K562 (cell line): ENCODE measurements at regions not wholly inside any gene's neighbourhood (a gene's known extent, or its start where the extent isn't known, plus 50 kb on each side); places are given as distances from the start of the nearest gene placed in this dataset.

ENCODE experiments used
- ATAC-seq: fragments of 200-7000 bp; cut with Tn5 transposase; 3 replicates; pipeline ENCODE4 v1.9.1; 2020; ENCODE audit warnings: moderate library complexity
- BruUV-seq: library from RNA; stranded (reverse); fragments of 400-500 nt; replicated peaks from 2 replicates; lab custom pipeline; 2021; lab: Mats Ljungman, UMichigan
- CTCF ChIA-PET: fragments of 300-600 bp; formaldehyde crosslinking; extraction: SDS; loops from one replicate; lab custom pipeline; 2021; ENCODE audit warnings: low intra/inter-chr PET ratio; lab: Yijun Ruan, JAX
- POLR2A ChIA-PET: fragments of 300-600, 350-650 bp; sonication (Branson Sonifier 250); formaldehyde crosslinking; extraction: SDS; loops from one replicate; lab custom pipeline; 2021; ENCODE audit warnings: antibody characterized with exemption, inconsistent platforms; lab: Yijun Ruan, JAX
- DNase-seq, 4 experiments: peaks; one replicate each; pipeline versions ENCODE4 v3.0.0 to v3.0.0-alpha.2; 2011 to 2018; ENCODE audit warnings: low spot score in 3 of 4, mixed read lengths in 3 of 4; ENCODE audit errors: extremely low read depth in 1 of 4
- FAIRE-seq: peaks from 2 replicates; lab custom pipeline; 2011; peaks lifted over from hg19 to GRCh38; lab: Jason Lieb, UNC
- H2AFZ ChIP-seq: 2 replicates; pipeline ENCODE4 v1.6.0; 2011; ENCODE audit warnings: low read depth, low read length, control low read depth, inconsistent platforms
- H3K27ac ChIP-seq: fragments of 200-600 bp; 3 replicates; pipeline ENCODE4 v1.8.0; 2011; ENCODE audit warnings: low read depth, mild to moderate bottlenecking, control low read depth, inconsistent platforms, low read length, moderate library complexity, mixed read lengths; ENCODE audit errors: extremely low read depth
- H3K27me3 ChIP-seq, 2 experiments: fragments of 300-600 bp in 1 of 2; 2 replicates in 1 of 2; 3 replicates in 1 of 2; pipeline versions ENCODE4 v1.6.0 to v1.8.0; 2011; ENCODE audit warnings: inconsistent platforms in 2 of 2, low read length in 2 of 2, mild to moderate bottlenecking in 1 of 2, mixed read lengths in 1 of 2, moderate library complexity in 1 of 2; ENCODE audit not compliant: control insufficient read depth in 2 of 2, insufficient read depth in 2 of 2
- H3K36me3 ChIP-seq: fragments of 300-600 bp; 3 replicates; pipeline ENCODE4 v1.8.0; 2011; ENCODE audit warnings: mild to moderate bottlenecking, low read length, inconsistent platforms; ENCODE audit not compliant: control insufficient read depth, insufficient read depth
- H3K4me1 ChIP-seq, 2 experiments: fragments of 200-600 bp in 1 of 2; replicated peaks in 1 of 2; 2 replicates in 1 of 2; 3 replicates in 1 of 2; pipeline versions ENCODE4 v1.5.1 to v1.8.0; 2011; ENCODE audit warnings: inconsistent platforms in 2 of 2, low read length in 2 of 2, mild to moderate bottlenecking in 1 of 2, mixed read lengths in 1 of 2, moderate library complexity in 1 of 2; ENCODE audit not compliant: control insufficient read depth in 2 of 2, insufficient read depth in 2 of 2
- H3K4me2 ChIP-seq: 2 replicates; pipeline ENCODE4 v1.6.1; 2011; ENCODE audit warnings: low read length, control low read depth, inconsistent platforms, mixed read lengths; ENCODE audit not compliant: insufficient read depth
- H3K4me3 ChIP-seq: fragments of 200-600 bp; sonication (generic), shearing (Covaris generic); 2 replicates; pipeline ENCODE4 v1.5.1; 2016; ENCODE audit warnings: control low read depth, inconsistent platforms
- H3K79me2 ChIP-seq: fragments of 200-600 bp; 3 replicates; pipeline ENCODE4 v1.8.0; 2011; ENCODE audit warnings: low read length, inconsistent platforms; ENCODE audit not compliant: control insufficient read depth, insufficient read depth
- H3K9ac ChIP-seq, 2 experiments: 2 replicates each; pipeline versions ENCODE4 v1.6.0 to v1.6.1; 2011; ENCODE audit warnings: low read depth in 2 of 2, low read length in 2 of 2, control low read depth in 1 of 2, inconsistent platforms in 1 of 2, mild to moderate bottlenecking in 1 of 2, mixed read lengths in 1 of 2; ENCODE audit not compliant: insufficient read depth in 1 of 2
- H3K9me1 ChIP-seq: one replicate; pipeline ENCODE4 v1.6.0; 2011; ENCODE audit warnings: inconsistent platforms, mild to moderate bottlenecking, low read length, moderate library complexity; ENCODE audit not compliant: control insufficient read depth, insufficient read depth
- H3K9me3 ChIP-seq: replicated peaks from 2 replicates; pipeline ENCODE4 v1.5.1; 2011; ENCODE audit warnings: low read depth, low read length, inconsistent platforms; ENCODE audit not compliant: control insufficient read depth, insufficient read depth
- H4K20me1 ChIP-seq: replicated peaks from 2 replicates; pipeline ENCODE4 v1.6.1; 2011; ENCODE audit warnings: low read length, inconsistent platforms, mixed read lengths; ENCODE audit not compliant: control insufficient read depth, insufficient read depth
- BCL6 ChIP-seq: fragments of 250-450 bp; sonication (Bioruptor Pico); IDR thresholded peaks from 2 replicates; pipeline ENCODE4 v1.4.0; 2020
- CBFA2T3 ChIP-seq: fragments of 450-650 bp; IDR thresholded peaks from 2 replicates; pipeline ENCODE4 v1.6.1; 2017
- ETS2 ChIP-seq: IDR thresholded peaks from 2 replicates; pipeline ENCODE4 v1.6.1; 2016; ENCODE audit warnings: borderline replicate concordance, missing genetic modification characterization, mild to moderate bottlenecking, moderate library complexity, missing compliant biosample characterization; ENCODE audit not compliant: poor library complexity, severe bottlenecking
- IRF2 ChIP-seq: sonication (generic); formaldehyde crosslinking; IDR thresholded peaks from 2 replicates; pipeline ENCODE4 v1.8.1; 2022; ENCODE audit warnings: mild to moderate bottlenecking, missing genetic modification reagents
- MAFF ChIP-seq: IDR thresholded peaks from 2 replicates; pipeline ENCODE4 v1.6.1; 2012; ENCODE audit warnings: low read length, improper control_type of control experiment
- MITF ChIP-seq: IDR thresholded peaks from 2 replicates; pipeline ENCODE4 v1.6.1; 2014; ENCODE audit warnings: antibody characterized with exemption
- NCOA1 ChIP-seq: fragments of 450-650 bp; IDR thresholded peaks from 2 replicates; pipeline ENCODE4 v1.6.1; 2016; ENCODE audit warnings: low read depth
- NFXL1 ChIP-seq: fragments of 450-650 bp; formaldehyde crosslinking; IDR thresholded peaks from 2 replicates; pipeline ENCODE4 v1.4.0; 2021; ENCODE audit warnings: mild to moderate bottlenecking
- PURB ChIP-seq: sonication (generic); formaldehyde crosslinking; IDR thresholded peaks from 2 replicates; pipeline ENCODE4 v1.9.0; 2021; ENCODE audit warnings: low read depth, mild to moderate bottlenecking, missing genetic modification reagents
- RAD21 ChIP-seq, 2 experiments: fragments of 250-450 bp in 1 of 2; fragments of 450-650 bp in 1 of 2; sonication (Bioruptor Pico) in 1 of 2; formaldehyde crosslinking in 1 of 2; IDR thresholded peaks in 1 of 2; conservative IDR thresholded peaks in 1 of 2; 2 replicates each; pipeline versions ENCODE4 v1.4.0 to v1.8.0; 2020 to 2022; ENCODE audit warnings: mild to moderate bottlenecking in 2 of 2, moderate library complexity in 1 of 2
- SMC3 ChIP-seq: conservative IDR thresholded peaks from 2 replicates; pipeline ENCODE4 v1.6.1; 2011; ENCODE audit warnings: low read depth, low read length, improper control_type of control experiment; ENCODE audit not compliant: insufficient read depth
- TGIF2 ChIP-seq: sonication (generic); formaldehyde crosslinking; IDR thresholded peaks from 2 replicates; pipeline ENCODE4 v1.8.1; 2022; ENCODE audit warnings: mild to moderate bottlenecking, missing genetic modification reagents, moderate library complexity
- ZKSCAN1 ChIP-seq: fragments of 150-350 bp; IDR thresholded peaks from 2 replicates; pipeline ENCODE4 v1.6.1; 2016; ENCODE audit warnings: low read depth, low read length
- WGBS: fragments of 100-300 bp; shearing (Covaris generic); methylation state at CpG from one replicate; pipeline ENCODE4 v1.1.6; 2016; ENCODE audit warnings: low coverage, mixed read lengths; ENCODE audit not compliant: insufficient coverage; ENCODE audit errors: missing lambda C conversion rate; 5-methylcytosine and 5-hydroxymethylcytosine counted together
- in situ Hi-C: fragments of 300-500 bp; cut with MboI; formaldehyde crosslinking; loops from 4 replicates; pipeline ENCODE4 v1.15.0; 2018; ENCODE audit warnings: inconsistent platforms, mixed read lengths
- intact Hi-C: fragments of 100-400 bp; cut with micrococcal nuclease; formaldehyde crosslinking; loops from 2 replicates; pipeline ENCODE4 v1.14.2; 2022
- TF ChIP-seq, protein P1 (sequence below): sonication (generic); formaldehyde crosslinking; IDR thresholded peaks from 2 replicates; pipeline ENCODE4 v1.9.0; 2022; ENCODE audit warnings: mild to moderate bottlenecking, missing genetic modification reagents
- TF ChIP-seq, protein P2 (sequence below): fragments of 450-650 bp; IDR thresholded peaks from 2 replicates; pipeline ENCODE4 v1.6.1; 2018; ENCODE audit warnings: mild to moderate bottlenecking, low read depth; ENCODE audit not compliant: partially characterized antibody
- TF ChIP-seq, protein P3 (sequence below): sonication (generic); formaldehyde crosslinking; IDR thresholded peaks from 2 replicates; pipeline ENCODE4 v1.4.0; 2020; ENCODE audit warnings: mild to moderate bottlenecking, missing genetic modification reagents

DNA sequence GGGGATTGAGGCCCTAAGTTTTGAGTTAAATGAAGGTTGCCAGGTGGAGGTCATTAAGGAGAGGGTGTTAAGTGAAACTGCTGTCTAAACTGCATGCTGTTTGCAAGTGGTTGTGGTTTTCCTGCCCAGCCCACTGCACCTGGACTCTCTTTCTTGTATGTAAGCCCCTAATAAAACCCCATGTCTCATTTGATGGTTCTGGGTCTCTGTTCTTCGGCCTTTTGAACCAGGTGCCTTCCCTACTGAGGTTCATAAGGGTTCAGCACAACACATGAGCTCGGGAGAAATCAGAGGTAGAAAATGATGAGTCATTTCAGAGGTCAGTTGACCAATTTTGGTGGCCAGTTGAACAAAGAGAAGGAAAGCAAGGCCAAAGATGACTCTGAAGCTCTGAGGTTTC, 382.5 kb downstream of the RPS29 start:
- CTCF ChIA-PET: no interaction called here

More for the DNA sequence above, 382.5 kb downstream of the RPS29 start:
- no TSS peak for BruUV-seq
- Histone ChIP-seq H3K4me2 (no peak overlapping the region), H3K4me3 (no peak overlapping the region), H3K9ac (no peak overlapping the region), H4K20me1 (no peaks in the 10 kb centered on the region), H3K9me1 (no peaks in the 10 kb centered on the region), H3K9me3 (no peaks in the 10 kb centered on the region), H3K27me3 (no peaks in the 10 kb centered on the region), H3K36me3 (no peaks in the 10 kb centered on the region), H3K27ac (no peak overlapping the region), H2AFZ (no peak overlapping the region), H3K79me2 (no peaks in the 10 kb centered on the region), H3K4me1 (no peaks in the 10 kb centered on the region)
- DNase-seq (no peak), FAIRE-seq (no peak), ATAC-seq (no peak)
- TF ChIP-seq TGIF2 (CRISPR knock-in tag) (no peak), IRF2 (CRISPR knock-in tag) (no peak), NFXL1 (CRISPR knock-in tag) (no peak), MAFF (no peak), MITF (no peak), BCL6 (no peak), RAD21 (CRISPR knock-in tag; conservative IDR thresholded peaks at IDR 0.05 in 1 of 2, IDR thresholded peaks at IDR 0.05 in 1 of 2) (no peak), CBFA2T3 (no peak), ETS2 (no peak), NCOA1 (no peak), SMC3 (no peak), ZKSCAN1 (no peak), PURB (CRISPR knock-in tag) (no peak)
- TF ChIP-seq, protein P1, sequence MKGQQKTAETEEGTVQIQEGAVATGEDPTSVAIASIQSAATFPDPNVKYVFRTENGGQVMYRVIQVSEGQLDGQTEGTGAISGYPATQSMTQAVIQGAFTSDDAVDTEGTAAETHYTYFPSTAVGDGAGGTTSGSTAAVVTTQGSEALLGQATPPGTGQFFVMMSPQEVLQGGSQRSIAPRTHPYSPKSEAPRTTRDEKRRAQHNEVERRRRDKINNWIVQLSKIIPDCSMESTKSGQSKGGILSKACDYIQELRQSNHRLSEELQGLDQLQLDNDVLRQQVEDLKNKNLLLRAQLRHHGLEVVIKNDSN (CRISPR knock-in tag): no peak
- TF ChIP-seq, protein P2, sequence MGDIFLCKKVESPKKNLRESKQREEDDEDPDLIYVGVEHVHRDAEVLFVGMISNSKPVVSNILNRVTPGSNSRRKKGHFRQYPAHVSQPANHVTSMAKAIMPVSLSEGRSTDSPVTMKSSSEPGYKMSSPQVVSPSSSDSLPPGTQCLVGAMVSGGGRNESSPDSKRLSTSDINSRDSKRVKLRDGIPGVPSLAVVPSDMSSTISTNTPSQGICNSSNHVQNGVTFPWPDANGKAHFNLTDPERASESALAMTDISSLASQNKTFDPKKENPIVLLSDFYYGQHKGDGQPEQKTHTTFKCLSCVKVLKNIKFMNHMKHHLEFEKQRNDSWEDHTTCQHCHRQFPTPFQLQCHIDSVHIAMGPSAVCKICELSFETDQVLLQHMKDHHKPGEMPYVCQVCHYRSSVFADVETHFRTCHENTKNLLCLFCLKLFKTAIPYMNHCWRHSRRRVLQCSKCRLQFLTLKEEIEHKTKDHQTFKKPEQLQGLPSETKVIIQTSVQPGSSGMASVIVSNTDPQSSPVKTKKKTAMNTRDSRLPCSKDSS: no peak
- TF ChIP-seq, protein P3, sequence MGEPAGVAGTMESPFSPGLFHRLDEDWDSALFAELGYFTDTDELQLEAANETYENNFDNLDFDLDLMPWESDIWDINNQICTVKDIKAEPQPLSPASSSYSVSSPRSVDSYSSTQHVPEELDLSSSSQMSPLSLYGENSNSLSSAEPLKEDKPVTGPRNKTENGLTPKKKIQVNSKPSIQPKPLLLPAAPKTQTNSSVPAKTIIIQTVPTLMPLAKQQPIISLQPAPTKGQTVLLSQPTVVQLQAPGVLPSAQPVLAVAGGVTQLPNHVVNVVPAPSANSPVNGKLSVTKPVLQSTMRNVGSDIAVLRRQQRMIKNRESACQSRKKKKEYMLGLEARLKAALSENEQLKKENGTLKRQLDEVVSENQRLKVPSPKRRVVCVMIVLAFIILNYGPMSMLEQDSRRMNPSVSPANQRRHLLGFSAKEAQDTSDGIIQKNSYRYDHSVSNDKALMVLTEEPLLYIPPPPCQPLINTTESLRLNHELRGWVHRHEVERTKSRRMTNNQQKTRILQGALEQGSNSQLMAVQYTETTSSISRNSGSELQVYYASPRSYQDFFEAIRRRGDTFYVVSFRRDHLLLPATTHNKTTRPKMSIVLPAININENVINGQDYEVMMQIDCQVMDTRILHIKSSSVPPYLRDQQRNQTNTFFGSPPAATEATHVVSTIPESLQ (CRISPR knock-in tag): no peak
- WGBS: 0% methylated on average over 2 of the region's 2 CpGs
- POLR2A ChIA-PET: no interaction called here
- in situ Hi-C loops: no loop called here
- intact Hi-C loops: no loop called here
